ENCODE measurements at regions not wholly inside any gene's neighbourhood (a gene's known extent, or its start where the extent isn't known, plus 50 kb on each side); places are given as distances from the start of the nearest gene placed in this dataset.

GRCh38 chr2:150023044-150023443, 435.5 kb upstream of the MMADHC start:
- H3K36me3 ChIP-seq (ENCODE audit: control insufficient read depth, insufficient read depth, low read length) = no peaks in the 10 kb centered on the region
- H3K27me3 ChIP-seq (ENCODE audit: control insufficient read depth, insufficient read depth, low read length) = no peaks in the 10 kb centered on the region
- no peak overlapping the region for H3K27ac ChIP-seq (ENCODE audit: low read length)
- H3K4me3 ChIP-seq (ENCODE audit: low read depth in 2 of 2, low read length in 2 of 2) = no peak overlapping the region
- POLR2A ChIA-PET = interaction anchor here (0.8 kb wide), 1 partner anchor 111 kb away, joined by 3 read pairs; no protein-coding TSS in a partner anchor
- TF ChIP-seq POLR2AphosphoS5 (IDR thresholded peaks at IDR 0.05; ENCODE audit: low read depth, low read length) = no peak
- CTCF ChIA-PET = no interaction called here
- intact Hi-C loops (cut with micrococcal nuclease; ENCODE audit: unreplicated experiment) (no loop called here), in situ Hi-C loops (cut with HindIII; ENCODE audit: low pct_unique_long_range_greater_than_20kb, low sequenced_read_pairs) (no loop called here)
- ATAC-seq = no peak
- H3K9me3 ChIP-seq (ENCODE audit: control insufficient read depth, insufficient read depth, low read depth, low read length) = no peaks in the 10 kb centered on the region
- no peaks in the 10 kb centered on the region; the same call in 1 of the 2 replicates for H3K4me1 ChIP-seq (ENCODE audit: control insufficient read depth, insufficient read depth, low read length)
- no peak for DNase-seq (ENCODE audit: low read depth, low spot score)
- BruUV-seq (replicated peaks) = no TSS peak

- H3K27ac ChIP-seq (ENCODE audit: low read length) = no peak overlapping the region
- no peaks in the 10 kb centered on the region for H3K9me3 ChIP-seq (ENCODE audit: control insufficient read depth, insufficient read depth, low read depth, low read length)
- TF ChIP-seq TCF7L2 (IDR thresholded peaks at IDR 0.05; ENCODE audit: low read depth, low read length) (no peak), SIN3A (IDR thresholded peaks at IDR 0.05; ENCODE audit: borderline replicate concordance, insufficient read depth, low read depth, low read length) (no peak), POLR2AphosphoS5 (IDR thresholded peaks at IDR 0.05; ENCODE audit: low read depth, low read length) (no peak), CTCF (IDR thresholded peaks at IDR 0.05) (no peak)
- TF ChIP-seq, protein P1, sequence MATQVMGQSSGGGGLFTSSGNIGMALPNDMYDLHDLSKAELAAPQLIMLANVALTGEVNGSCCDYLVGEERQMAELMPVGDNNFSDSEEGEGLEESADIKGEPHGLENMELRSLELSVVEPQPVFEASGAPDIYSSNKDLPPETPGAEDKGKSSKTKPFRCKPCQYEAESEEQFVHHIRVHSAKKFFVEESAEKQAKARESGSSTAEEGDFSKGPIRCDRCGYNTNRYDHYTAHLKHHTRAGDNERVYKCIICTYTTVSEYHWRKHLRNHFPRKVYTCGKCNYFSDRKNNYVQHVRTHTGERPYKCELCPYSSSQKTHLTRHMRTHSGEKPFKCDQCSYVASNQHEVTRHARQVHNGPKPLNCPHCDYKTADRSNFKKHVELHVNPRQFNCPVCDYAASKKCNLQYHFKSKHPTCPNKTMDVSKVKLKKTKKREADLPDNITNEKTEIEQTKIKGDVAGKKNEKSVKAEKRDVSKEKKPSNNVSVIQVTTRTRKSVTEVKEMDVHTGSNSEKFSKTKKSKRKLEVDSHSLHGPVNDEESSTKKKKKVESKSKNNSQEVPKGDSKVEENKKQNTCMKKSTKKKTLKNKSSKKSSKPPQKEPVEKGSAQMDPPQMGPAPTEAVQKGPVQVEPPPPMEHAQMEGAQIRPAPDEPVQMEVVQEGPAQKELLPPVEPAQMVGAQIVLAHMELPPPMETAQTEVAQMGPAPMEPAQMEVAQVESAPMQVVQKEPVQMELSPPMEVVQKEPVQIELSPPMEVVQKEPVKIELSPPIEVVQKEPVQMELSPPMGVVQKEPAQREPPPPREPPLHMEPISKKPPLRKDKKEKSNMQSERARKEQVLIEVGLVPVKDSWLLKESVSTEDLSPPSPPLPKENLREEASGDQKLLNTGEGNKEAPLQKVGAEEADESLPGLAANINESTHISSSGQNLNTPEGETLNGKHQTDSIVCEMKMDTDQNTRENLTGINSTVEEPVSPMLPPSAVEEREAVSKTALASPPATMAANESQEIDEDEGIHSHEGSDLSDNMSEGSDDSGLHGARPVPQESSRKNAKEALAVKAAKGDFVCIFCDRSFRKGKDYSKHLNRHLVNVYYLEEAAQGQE (IDR thresholded peaks at IDR 0.05; ENCODE audit: insufficient read depth in 1 of 2, low read depth in 2 of 2, low read length in 1 of 2) = no peak
- in situ Hi-C loops (cut with HindIII; ENCODE audit: low pct_unique_long_range_greater_than_20kb, low sequenced_read_pairs) (no loop called here), intact Hi-C loops (cut with micrococcal nuclease; ENCODE audit: unreplicated experiment) (no loop called here)
- no TSS peak for BruUV-seq (replicated peaks)
- H3K36me3 ChIP-seq (ENCODE audit: control insufficient read depth, insufficient read depth, low read length) = no peaks in the 10 kb centered on the region
- H3K27me3 ChIP-seq (ENCODE audit: control insufficient read depth, insufficient read depth, low read length) = no peaks in the 10 kb centered on the region
- H3K4me3 ChIP-seq (ENCODE audit: low read depth in 2 of 2, low read length in 2 of 2) = no peak overlapping the region
- ATAC-seq = no peak
- H3K4me1 ChIP-seq (ENCODE audit: control insufficient read depth, insufficient read depth, low read length) = no peaks in the 10 kb centered on the region; the same call in 1 of the 2 replicates
- no peak for DNase-seq (ENCODE audit: low read depth, low spot score)
- ChIA-PET CTCF (no interaction called here), POLR2A (interaction anchor here (0.6 kb wide), 1 partner anchor 361 kb away, joined by 3 read pairs; no protein-coding TSS in a partner anchor)
These were observed 433.5 kb upstream of the MMADHC start for GRCh38 chr2:150020937-150021673.

GRCh38 chr2:150020221-150020620, 432.6 kb upstream of the MMADHC start:
- ChIA-PET POLR2A (no interaction called here), CTCF (no interaction called here)
- no TSS peak for BruUV-seq (replicated peaks)
- Histone ChIP-seq H3K9me3 (ENCODE audit: control insufficient read depth, insufficient read depth, low read depth, low read length) (no peaks in the 10 kb centered on the region), H3K27ac (ENCODE audit: low read length) (no peak overlapping the region), H3K36me3 (ENCODE audit: control insufficient read depth, insufficient read depth, low read length) (no peaks in the 10 kb centered on the region), H3K4me1 (ENCODE audit: control insufficient read depth, insufficient read depth, low read length) (no peaks in the 10 kb centered on the region; the same call in 1 of the 2 replicates), H3K27me3 (ENCODE audit: control insufficient read depth, insufficient read depth, low read length) (no peaks in the 10 kb centered on the region), H3K4me3 (ENCODE audit: low read depth in 2 of 2, low read length in 2 of 2) (no peak overlapping the region)
- no peak for ATAC-seq
- in situ Hi-C loops (cut with HindIII; ENCODE audit: low pct_unique_long_range_greater_than_20kb, low sequenced_read_pairs) (no loop called here), intact Hi-C loops (cut with micrococcal nuclease; ENCODE audit: unreplicated experiment) (no loop called here)
- DNase-seq (ENCODE audit: low read depth, low spot score) = no peak
- no peak for TF ChIP-seq CTCF (IDR thresholded peaks at IDR 0.05)
- TF ChIP-seq TCF7L2 (IDR thresholded peaks at IDR 0.05; ENCODE audit: low read depth, low read length) = no peak
- no peak for TF ChIP-seq SIN3A (IDR thresholded peaks at IDR 0.05; ENCODE audit: borderline replicate concordance, insufficient read depth, low read depth, low read length)
- no peak for TF ChIP-seq POLR2AphosphoS5 (IDR thresholded peaks at IDR 0.05; ENCODE audit: low read depth, low read length)
- TF ChIP-seq, protein P1 (IDR thresholded peaks at IDR 0.05; ENCODE audit: insufficient read depth in 1 of 2, low read depth in 2 of 2, low read length in 1 of 2) = no peak
